Activated CD8-positive, alpha-beta T cell treated with anti-CD3 and anti-CD28 coated beads for 36 hours (primary cell): ENCODE measurements at regions not wholly inside any gene's neighbourhood (a gene's known extent, or its start where the extent isn't known, plus 50 kb on each side); places are given as distances from the start of the nearest gene placed in this dataset.

Source experiments
- ATAC-seq: fragments of 200-7000 bp; cut with Tn5 transposase; one replicate; pipeline ENCODE4 v1.10.0; 2021; ENCODE audit warnings: mild to moderate bottlenecking, moderate library complexity
- CTCF ChIA-PET: fragments of 350-600 bp; sonication (Branson Sonifier 250); formaldehyde crosslinking; loops from one replicate; lab custom pipeline; 2021; ENCODE audit warnings: antibody characterized with exemption; lab: Charles Lee
- POLR2A ChIA-PET: fragments of 350-600 bp; sonication (Branson Sonifier 250); formaldehyde crosslinking; loops from one replicate; lab custom pipeline; 2021; ENCODE audit warnings: antibody characterized with exemption; lab: Charles Lee
- DNase-seq: peaks from one replicate; pipeline ENCODE4 v3.0.0-alpha.2; 2020
- H3K27ac Mint-ChIP-seq: one replicate; pipeline ENCODE4 v1.8.0; 2021; ENCODE audit warnings: mild to moderate bottlenecking, mixed read lengths
- H3K27me3 Mint-ChIP-seq: one replicate; pipeline ENCODE4 v1.8.0; 2021; ENCODE audit warnings: mixed read lengths
- H3K36me3 Mint-ChIP-seq: one replicate; pipeline ENCODE4 v1.8.0; 2021; ENCODE audit warnings: low read depth, mixed read lengths
- H3K4me1 Mint-ChIP-seq: one replicate; pipeline ENCODE4 v1.8.0; 2021; ENCODE audit warnings: low read depth, mixed read lengths
- H3K4me3 Mint-ChIP-seq: one replicate; pipeline ENCODE4 v1.8.0; 2021; ENCODE audit warnings: mild to moderate bottlenecking, moderate library complexity, mixed read lengths
- H3K9me3 Mint-ChIP-seq: one replicate; pipeline ENCODE4 v1.8.0; 2021; ENCODE audit warnings: mixed read lengths
- intact Hi-C: fragments of 100-400 bp; cut with micrococcal nuclease; formaldehyde crosslinking; loops from one replicate; pipeline ENCODE4 v1.10.0; 2022
- TF ChIP-seq, protein P1 (sequence below): fragments of 200-600 bp; IDR thresholded peaks from one replicate; pipeline ENCODE4 v1.8.0; 2022; ENCODE audit warnings: antibody characterized with exemption, mild to moderate bottlenecking

DNA sequence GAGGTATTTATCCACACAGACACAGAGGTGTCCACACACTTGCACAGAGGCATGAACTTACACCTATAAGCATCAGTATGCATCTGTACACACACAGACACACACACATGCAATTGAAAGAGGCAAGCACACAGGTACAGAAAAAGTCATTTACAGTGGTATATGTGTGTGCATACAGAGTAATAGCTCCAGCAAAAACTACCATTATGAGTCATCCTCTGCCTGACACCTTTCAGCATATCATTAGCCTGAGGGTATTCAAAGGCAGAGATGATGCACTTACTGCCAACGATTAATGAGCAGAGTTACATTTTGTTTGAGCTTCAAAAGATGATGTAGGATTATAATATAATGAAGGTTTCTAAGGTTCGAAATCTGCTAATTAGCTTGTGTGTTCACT is 100.3 kb upstream of the TPRG1 start:
- Mint-ChIP-seq H3K27me3 (peaks cover 2% of the 10 kb centered on the region), H3K4me1 (peaks cover 8% of the 10 kb centered on the region), H3K36me3 (no peaks in the 10 kb centered on the region), H3K4me3 (no peak overlapping the region), H3K9me3 (peaks cover 8% of the 10 kb centered on the region), H3K27ac (no peak overlapping the region)
- DNase-seq (no peak), ATAC-seq (peak; percentile 100)
- POLR2A ChIA-PET, result interaction anchor here (0.5 to 1.1 kb wide), 3 partner anchors 30 to 747 kb away, joined by 3 to 4 read pairs (median 3); no protein-coding TSS in a partner anchor
- intact Hi-C loops, result no loop called here
- CTCF ChIA-PET, result interaction anchor here (1.1 to 1.4 kb wide), 6 partner anchors 14 to 116 kb away, joined by 3 to 6 read pairs (median 4); no protein-coding TSS in a partner anchor
- TF ChIP-seq, protein P1, sequence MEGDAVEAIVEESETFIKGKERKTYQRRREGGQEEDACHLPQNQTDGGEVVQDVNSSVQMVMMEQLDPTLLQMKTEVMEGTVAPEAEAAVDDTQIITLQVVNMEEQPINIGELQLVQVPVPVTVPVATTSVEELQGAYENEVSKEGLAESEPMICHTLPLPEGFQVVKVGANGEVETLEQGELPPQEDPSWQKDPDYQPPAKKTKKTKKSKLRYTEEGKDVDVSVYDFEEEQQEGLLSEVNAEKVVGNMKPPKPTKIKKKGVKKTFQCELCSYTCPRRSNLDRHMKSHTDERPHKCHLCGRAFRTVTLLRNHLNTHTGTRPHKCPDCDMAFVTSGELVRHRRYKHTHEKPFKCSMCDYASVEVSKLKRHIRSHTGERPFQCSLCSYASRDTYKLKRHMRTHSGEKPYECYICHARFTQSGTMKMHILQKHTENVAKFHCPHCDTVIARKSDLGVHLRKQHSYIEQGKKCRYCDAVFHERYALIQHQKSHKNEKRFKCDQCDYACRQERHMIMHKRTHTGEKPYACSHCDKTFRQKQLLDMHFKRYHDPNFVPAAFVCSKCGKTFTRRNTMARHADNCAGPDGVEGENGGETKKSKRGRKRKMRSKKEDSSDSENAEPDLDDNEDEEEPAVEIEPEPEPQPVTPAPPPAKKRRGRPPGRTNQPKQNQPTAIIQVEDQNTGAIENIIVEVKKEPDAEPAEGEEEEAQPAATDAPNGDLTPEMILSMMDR, result no peak

DNA sequence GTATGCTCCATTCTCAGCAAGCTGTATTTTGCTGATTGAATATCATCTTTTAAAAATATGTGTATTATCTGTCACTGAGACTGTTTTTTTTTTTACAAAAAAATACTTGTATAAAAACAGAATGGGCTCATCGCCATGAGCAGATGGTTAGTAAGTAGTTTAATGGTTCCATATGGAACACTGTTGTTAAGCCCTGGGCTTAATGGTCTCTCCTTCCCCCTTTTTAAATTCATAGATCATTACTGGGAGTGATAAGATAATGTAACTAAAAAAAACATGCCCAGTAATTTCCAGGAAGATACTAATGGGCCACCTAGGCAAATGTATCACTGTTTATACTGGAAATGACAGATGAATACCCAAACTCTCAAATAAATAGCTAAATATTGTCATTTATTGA is 95.3 kb upstream of the TPRG1 start:
- Mint-ChIP-seq H3K9me3 (no peaks in the 10 kb centered on the region), H3K36me3 (no peaks in the 10 kb centered on the region), H3K4me1 (peaks cover 6% of the 10 kb centered on the region), H3K4me3 (no peak overlapping the region), H3K27ac (no peak overlapping the region), H3K27me3 (no peaks in the 10 kb centered on the region)
- ATAC-seq (no peak), DNase-seq (no peak)
- ChIA-PET POLR2A (no interaction called here), CTCF (no interaction called here)
- intact Hi-C loops, result no loop called here
- TF ChIP-seq, protein P1, result no peak

DNA sequence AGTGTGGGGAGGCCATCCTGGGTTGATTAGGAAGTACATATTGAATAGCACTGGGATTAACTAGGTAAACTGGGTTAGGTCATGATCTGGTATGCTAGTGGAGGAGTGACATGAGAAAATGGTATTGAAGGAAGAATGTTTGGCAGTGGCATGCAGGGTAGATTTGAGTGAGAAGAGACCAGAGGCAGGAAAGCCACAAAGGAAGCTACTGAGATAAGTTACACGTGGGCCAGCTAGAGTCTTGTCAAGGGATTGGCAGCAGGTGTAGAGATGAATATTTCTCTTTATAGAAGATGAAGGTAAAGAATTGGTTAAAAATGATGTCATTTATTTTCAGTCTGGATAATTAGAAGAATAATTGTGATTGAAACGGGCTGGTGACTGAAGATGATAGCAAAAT is 91.0 kb upstream of the TPRG1 start:
- no peak for ATAC-seq

DNA sequence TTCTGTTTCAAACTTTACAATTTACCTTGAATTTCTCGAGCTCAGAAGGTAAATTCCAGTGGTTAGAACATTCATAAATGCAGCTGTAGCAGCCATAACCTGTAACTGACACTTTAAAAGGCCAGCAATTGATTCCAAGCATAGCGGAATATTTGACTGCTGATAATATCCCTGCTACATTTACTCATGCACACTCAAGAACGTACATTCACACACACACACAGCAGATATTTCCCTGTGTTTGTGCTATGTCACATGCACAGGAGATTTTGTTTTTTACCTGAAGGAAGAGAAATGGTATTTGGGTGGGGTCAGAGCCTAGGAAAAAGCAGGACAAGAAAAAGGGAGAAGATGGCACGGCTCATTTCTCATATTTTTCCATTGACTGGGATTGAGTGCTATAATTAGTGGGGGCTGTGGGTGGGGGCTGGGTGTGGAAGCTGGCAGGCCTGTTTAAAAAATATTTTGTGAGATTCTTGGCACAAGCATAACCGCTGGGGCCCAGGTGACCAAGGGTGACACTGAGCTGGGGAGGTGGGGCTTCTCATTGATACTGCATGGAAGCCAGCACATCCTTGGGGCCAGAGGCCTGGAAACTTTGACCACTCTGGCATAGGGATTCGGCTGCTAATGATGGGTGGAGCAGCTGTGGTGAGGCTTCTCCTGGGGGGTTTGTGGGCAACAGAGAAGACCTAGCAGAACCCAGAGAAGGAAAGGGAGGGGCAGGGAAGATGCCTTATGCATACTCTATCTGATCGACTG is 88.9 kb upstream of the TPRG1 start:
- H3K4me3 Mint-ChIP-seq, result no peak overlapping the region
- intact Hi-C loops, result no loop called here
- H3K4me1 Mint-ChIP-seq, result no peaks in the 10 kb centered on the region
- DNase-seq (no peak), ATAC-seq (no peak)
- no peak overlapping the region for H3K27ac Mint-ChIP-seq
- POLR2A ChIA-PET, result no interaction called here
- CTCF ChIA-PET, result no interaction called here
- H3K36me3 Mint-ChIP-seq, result no peaks in the 10 kb centered on the region
- no peaks in the 10 kb centered on the region for H3K27me3 Mint-ChIP-seq
- no peaks in the 10 kb centered on the region for H3K9me3 Mint-ChIP-seq
- TF ChIP-seq, protein P1, result no peak

More for the DNA sequence above, 91.0 kb upstream of the TPRG1 start:
- no peaks in the 10 kb centered on the region for H3K27me3 Mint-ChIP-seq
- H3K36me3 Mint-ChIP-seq, result no peaks in the 10 kb centered on the region
- POLR2A ChIA-PET, result interaction anchor here (1.0 kb wide), 1 partner anchor 19 kb away, joined by 3 read pairs; no protein-coding TSS in a partner anchor
- intact Hi-C loops, result no loop called here
- H3K9me3 Mint-ChIP-seq, result no peaks in the 10 kb centered on the region
- no peak for DNase-seq
- no peaks in the 10 kb centered on the region for H3K4me1 Mint-ChIP-seq
- CTCF ChIA-PET, result no interaction called here
- H3K4me3 Mint-ChIP-seq, result no peak overlapping the region
- no peak overlapping the region for H3K27ac Mint-ChIP-seq
- TF ChIP-seq, protein P1, result no peak

DNA sequence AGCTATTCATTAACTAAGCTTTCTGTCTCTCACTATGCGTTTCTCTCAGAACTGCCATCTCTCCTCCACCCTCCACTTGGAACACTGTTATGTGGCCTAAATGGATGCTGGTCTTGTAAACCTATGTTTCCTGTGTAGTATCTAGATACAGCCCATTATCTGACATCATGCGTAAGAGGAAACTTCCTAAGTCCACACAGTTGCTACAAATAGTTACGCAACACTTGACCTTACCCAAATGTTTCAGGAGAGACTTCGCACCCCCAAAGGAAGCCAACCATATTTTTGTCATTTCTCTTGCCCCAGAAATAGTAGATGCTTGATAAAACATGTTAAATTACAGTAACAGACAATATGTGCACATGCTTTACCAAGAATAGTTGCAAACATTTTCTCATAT is 87.2 kb upstream of the TPRG1 start:
- ChIA-PET POLR2A (no interaction called here), CTCF (no interaction called here)
- Mint-ChIP-seq H3K27ac (no peak overlapping the region), H3K27me3 (no peaks in the 10 kb centered on the region), H3K4me1 (no peaks in the 10 kb centered on the region), H3K9me3 (no peaks in the 10 kb centered on the region), H3K36me3 (no peaks in the 10 kb centered on the region), H3K4me3 (no peak overlapping the region)
- ATAC-seq, result no peak
- no peak for DNase-seq
- intact Hi-C loops, result no loop called here
- TF ChIP-seq, protein P1, result no peak
